Endothelial cell of umbilical vein (primary cell): ENCODE measurements at regions not wholly inside any gene's neighbourhood (a gene's known extent, or its start where the extent isn't known, plus 50 kb on each side); places are given as distances from the start of the nearest gene placed in this dataset.

Source experiments
- CTCF ChIP-seq, 2 donors: IDR thresholded peaks; 1 replicate in 1 of 2; 2 replicates in 1 of 2; pipeline ENCODE4 v1.5.1; 2011; ENCODE audit warnings: low read length in 2 of 2, mild to moderate bottlenecking in 2 of 2, moderate library complexity in 2 of 2, control low read depth in 1 of 2, inconsistent platforms in 1 of 2, low read depth in 1 of 2; ENCODE audit not compliant: insufficient read depth in 1 of 2; ENCODE audit errors: extremely low read depth in 1 of 2
- EZH2 ChIP-seq: IDR thresholded peaks from 2 replicates; pipeline ENCODE4 v1.6.1; 2012; ENCODE audit warnings: borderline replicate concordance, low read depth, mild to moderate bottlenecking, moderate library complexity, low read length, inconsistent platforms; ENCODE audit not compliant: severe bottlenecking
- GATA2 ChIP-seq: IDR thresholded peaks from 2 replicates; pipeline ENCODE4 v1.7.0; 2011; ENCODE audit warnings: low read depth, mild to moderate bottlenecking, moderate library complexity, mixed read lengths, low read length; ENCODE audit not compliant: insufficient read length, insufficient read depth
- JUN ChIP-seq: IDR thresholded peaks from 2 replicates; pipeline ENCODE4 v1.6.1; 2011; ENCODE audit warnings: borderline replicate concordance, low read depth; ENCODE audit not compliant: insufficient read length, insufficient read depth
- MYC ChIP-seq: IDR thresholded peaks from one replicate; pipeline ENCODE4 v1.6.1; 2011; ENCODE audit warnings: mild to moderate bottlenecking, low read depth, low read length
- POLR2A ChIP-seq: IDR thresholded peaks from 2 replicates; pipeline ENCODE4 v1.6.1; 2012; ENCODE audit warnings: low read depth, mild to moderate bottlenecking, control low read depth, low read length
- POLR2AphosphoS5 ChIP-seq: IDR thresholded peaks from 2 replicates; pipeline ENCODE4 v1.6.1; 2012; ENCODE audit warnings: low read depth, mild to moderate bottlenecking, control low read depth, low read length, moderate library complexity; ENCODE audit not compliant: insufficient read depth
- TF ChIP-seq, protein P1 (sequence below): IDR thresholded peaks from 2 replicates; pipeline ENCODE4 v1.6.1; 2011; ENCODE audit not compliant: insufficient read depth, insufficient read length

DNA sequence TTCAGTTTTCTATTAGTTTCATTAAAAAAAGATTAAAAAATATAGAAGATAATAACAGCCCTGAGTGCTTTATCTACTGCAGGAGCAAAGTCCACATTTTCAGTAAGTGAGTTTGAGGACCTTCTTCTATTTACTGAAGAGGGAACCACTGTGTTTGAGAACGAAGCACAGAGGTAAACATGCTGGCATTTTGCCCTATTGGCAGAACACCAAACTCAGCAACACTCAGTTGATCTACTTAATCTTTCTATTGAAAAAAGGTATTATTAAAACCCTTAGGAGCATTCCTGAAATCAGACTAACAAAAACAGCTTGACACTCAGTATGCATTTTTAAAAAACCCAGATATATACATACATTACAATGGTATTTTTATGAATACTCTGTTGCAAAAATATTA, 1496.7 kb downstream of the TECRL start:
- TF ChIP-seq POLR2A, result no peak
- no peak for TF ChIP-seq EZH2
- TF ChIP-seq CTCF (IDR thresholded peaks at IDR 0.05; ENCODE audit: extremely low read depth in 1 of 2, insufficient read depth in 1 of 2, low read depth in 1 of 2, low read length in 2 of 2), result no peak
- no peak for TF ChIP-seq JUN
- TF ChIP-seq POLR2AphosphoS5, result no peak
- TF ChIP-seq, protein P1, sequence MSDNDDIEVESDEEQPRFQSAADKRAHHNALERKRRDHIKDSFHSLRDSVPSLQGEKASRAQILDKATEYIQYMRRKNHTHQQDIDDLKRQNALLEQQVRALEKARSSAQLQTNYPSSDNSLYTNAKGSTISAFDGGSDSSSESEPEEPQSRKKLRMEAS, result no peak
- no peak for TF ChIP-seq GATA2
- TF ChIP-seq MYC, result no peak
